OCI-LY7 (cell line): ENCODE measurements at regions not wholly inside any gene's neighbourhood (a gene's known extent, or its start where the extent isn't known, plus 50 kb on each side); places are given as distances from the start of the nearest gene placed in this dataset.

ENCODE experiments used
- CTCF ChIP-seq: fragments of 200-600 bp; sonication (generic); conservative IDR thresholded peaks from 2 replicates; pipeline ENCODE4 v1.5.1; 2014; ENCODE audit warnings: mild to moderate bottlenecking, antibody characterized with exemption, low read length, moderate library complexity, mixed read lengths
- EZH2phosphoT487 ChIP-seq: fragments of 200-600 bp; sonication (generic); IDR thresholded peaks from 2 replicates; pipeline ENCODE4 v1.6.1; 2018; ENCODE audit warnings: low read depth, borderline replicate concordance, mild to moderate bottlenecking, mixed run types, antibody characterized with exemption, low read length, moderate library complexity, mixed read lengths

GRCh38 chr10:8468477-8468876, 414.0 kb downstream of the GATA3 start:
- TF ChIP-seq CTCF (no peak), EZH2phosphoT487 (no peak)
